Erythroblast (primary cell): ENCODE measurements at regions not wholly inside any gene's neighbourhood (a gene's known extent, or its start where the extent isn't known, plus 50 kb on each side); places are given as distances from the start of the nearest gene placed in this dataset.

Experiments used
- GATA1 ChIP-seq: IDR thresholded peaks from 2 replicates; pipeline ENCODE4 v1.6.1; 2011; ENCODE audit warnings: low read depth, mild to moderate bottlenecking, control low read depth, low read length, moderate library complexity
- POLR2A ChIP-seq: IDR thresholded peaks from 2 replicates; pipeline ENCODE4 v1.6.1; 2011; ENCODE audit warnings: mild to moderate bottlenecking, low read length

- TF ChIP-seq POLR2A (no peak), GATA1 (no peak)
These were observed 657.8 kb downstream of the SORCS1 start for GRCh38 chr10:106506526-106507283.
